ENCODE measurements at regions not wholly inside any gene's neighbourhood (a gene's known extent, or its start where the extent isn't known, plus 50 kb on each side); places are given as distances from the start of the nearest gene placed in this dataset.

DNA sequence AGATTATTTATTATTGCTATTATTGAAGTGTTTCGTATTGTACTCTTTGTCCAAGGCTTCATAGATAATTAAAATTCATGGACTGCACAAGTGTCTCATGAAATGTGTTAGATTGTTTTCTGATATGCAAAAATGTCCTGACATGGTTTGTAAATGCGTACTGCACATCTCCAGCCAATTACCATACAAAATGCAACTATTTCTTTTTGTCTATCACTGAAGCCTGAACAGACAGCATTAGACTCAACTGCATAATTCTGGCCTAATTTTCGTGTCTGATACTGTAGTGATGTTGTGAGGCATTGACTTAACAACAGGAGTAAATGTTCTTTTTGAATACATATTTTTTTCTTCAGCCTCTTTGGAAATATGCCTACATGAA lies 498.2 kb upstream of the CD180 start:
- DNase-seq (ENCODE audit: low spot score): no peak

DNA sequence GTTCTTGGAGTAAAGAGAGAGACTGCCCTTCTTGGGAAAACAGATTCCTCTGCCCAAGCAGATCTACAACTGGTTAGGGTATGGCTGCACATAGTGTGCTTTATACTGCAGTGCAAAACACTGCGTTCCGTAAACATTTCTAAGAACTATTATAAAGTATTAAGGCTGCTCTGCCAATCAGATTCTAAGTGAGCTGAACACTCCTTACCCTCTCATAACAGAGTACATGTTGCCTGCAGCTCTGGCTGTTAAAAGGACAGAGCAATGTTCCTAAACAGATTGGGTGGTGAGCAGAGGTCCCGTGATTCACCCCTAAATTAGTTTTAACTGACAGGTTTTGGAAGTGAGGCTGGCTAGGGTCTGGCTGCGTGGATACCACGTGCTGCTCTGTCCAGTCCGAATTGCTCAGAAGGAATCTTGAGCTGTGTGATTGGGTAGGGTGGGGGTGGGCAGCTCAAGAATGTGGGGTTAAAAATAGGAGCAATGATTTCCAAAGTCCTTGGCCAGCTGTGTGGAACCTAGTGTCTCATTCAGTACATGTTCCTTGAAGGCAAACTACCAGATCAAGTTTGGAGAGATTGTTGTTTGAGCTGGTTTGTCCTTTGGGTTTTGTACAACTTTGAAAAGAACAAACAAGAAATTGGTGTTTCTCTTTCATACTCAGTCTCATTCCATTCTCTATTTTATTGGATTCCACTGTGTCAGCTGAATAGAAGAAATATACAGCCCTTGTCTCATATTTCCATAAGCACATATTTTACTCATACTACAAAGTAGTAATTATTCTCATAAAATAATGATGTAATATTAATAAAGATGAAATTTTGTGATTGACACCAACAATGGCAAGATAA lies 497.6 kb upstream of the CD180 start:
- peak; percentile 16 for DNase-seq (ENCODE audit: low spot score)

DNA sequence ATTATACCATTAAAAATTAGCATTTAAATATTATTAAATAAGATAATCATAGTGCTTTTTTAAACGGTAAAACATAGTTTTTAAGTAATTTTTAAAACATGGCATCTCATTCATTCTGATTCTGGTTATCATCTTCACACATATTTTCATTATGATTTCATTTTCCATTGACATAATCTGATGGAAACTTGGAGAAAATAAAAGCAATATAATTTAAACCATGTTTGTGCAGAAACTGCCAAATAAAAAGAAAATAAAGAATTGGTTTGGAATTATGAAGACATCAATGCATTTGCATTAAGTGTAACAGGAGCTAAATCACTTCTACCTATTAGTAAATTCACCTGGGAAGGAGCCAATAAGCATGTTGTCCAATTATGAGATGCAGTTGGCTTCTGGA lies 490.1 kb upstream of the CD180 start:
- DNase-seq (ENCODE audit: low spot score): no peak

DNA sequence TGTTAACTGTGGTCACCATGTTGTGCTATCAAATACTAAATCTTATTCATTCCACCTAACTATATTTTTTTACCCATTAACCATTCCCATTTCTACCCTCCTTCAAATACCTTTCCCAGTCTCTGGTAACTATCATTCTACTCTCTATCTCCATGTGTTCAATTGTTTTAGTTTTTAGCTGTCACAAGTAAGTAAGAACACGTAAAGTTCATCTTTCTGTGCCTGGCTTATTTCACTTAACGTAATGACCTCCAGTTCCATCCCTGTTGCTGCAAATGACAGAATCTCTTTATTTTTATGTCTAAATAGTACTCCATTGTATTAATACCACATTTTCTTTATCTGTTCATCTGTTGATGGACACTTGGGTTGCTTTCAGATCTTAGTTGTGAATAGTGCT lies 485.1 kb upstream of the CD180 start:
- DNase-seq (ENCODE audit: low spot score): no peak

DNA sequence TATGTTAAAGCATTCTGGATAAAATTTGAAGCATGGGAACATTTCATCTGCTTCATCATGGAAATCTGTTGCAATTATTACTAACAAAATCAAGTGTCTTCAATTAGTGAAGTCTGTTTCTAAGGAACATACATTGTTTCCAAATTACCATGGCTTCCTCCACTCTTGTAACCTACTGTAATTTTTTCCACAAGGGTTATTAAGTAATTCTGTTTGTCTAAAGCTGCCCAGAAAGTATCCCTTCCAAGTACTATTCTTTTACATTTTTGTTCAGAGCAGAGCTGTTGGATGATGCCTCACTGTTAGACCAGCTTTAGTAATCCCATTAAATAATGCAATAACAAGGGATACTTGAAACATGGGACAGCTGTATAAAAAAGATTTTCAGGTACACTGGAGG lies 483.5 kb upstream of the CD180 start:
- DNase-seq (ENCODE audit: low spot score): no peak

DNA sequence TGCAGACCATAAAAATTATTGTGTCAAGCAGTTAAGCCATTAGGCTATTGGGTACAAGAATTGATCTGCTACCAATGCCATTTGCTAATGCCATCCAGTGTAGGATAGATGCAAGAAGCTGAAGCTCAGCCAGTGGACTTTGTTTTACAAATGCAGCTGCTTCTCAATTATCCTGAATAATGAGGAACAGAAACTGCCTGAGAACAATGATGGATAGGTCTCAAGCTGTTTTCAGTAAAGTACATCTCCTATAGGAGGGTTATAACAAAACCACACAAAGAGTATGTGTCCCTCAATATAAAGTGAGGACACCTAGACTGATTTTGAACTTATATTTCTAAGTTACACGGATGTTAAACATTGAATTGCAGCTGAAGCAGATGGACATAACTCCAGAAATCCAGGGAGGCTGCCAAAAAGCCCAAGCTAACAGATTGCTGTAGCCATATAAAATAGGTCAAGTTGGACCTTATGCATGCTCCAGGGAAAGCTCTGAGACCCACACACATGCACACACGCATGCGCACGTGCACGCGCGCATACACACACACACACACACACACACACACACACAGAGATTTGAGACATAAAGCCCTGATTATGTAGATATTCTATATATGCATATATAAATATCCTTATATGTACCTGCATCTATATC lies 482.7 kb upstream of the CD180 start:
- no peak for DNase-seq (ENCODE audit: low spot score)

DNA sequence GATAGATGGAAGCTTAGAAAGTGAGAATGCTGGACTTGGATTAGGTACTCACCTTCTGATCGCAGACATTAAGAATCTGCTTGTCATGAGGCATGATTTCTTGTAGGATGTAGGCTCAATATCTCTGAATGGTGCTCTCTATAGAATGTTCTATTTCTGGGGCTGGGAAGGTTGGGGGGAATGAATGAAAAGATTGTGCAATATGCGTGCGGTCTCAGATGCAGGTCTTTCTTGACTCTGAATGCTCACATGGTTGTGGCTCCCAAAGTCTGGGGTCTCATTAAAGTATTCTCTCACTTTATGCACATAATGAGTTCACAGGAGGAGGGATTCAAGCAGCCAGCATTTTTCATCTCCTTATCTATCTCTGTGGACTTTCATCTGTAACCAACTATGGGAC lies 482.0 kb upstream of the CD180 start:
- no peak for DNase-seq (ENCODE audit: low spot score)

DNA sequence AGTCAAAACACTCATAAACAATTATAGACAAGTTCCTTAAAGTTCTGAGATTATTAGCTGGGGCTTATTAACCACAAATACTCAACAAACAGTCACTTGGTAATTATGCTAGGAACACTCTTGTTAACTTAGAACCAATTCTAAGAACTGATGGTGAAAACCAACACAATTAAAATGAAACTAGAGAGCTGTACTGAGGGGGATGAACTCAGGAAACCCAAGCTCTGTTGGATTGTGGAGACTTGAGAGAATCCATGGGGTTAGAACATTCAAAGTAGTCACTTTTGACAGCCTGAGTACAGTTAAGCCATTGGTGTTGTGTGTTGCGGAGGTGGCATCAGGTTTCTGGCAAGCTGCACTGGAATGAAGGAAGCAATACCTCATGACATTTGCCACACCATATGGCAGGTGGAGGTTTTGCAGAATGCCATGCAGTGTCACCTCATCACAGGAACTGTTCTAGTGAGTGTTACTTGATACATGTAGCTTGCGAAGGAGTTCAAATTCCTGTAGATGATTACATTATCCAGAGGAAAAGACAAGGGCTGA lies 480.9 kb upstream of the CD180 start:
- no peak for DNase-seq (ENCODE audit: low spot score)

DNA sequence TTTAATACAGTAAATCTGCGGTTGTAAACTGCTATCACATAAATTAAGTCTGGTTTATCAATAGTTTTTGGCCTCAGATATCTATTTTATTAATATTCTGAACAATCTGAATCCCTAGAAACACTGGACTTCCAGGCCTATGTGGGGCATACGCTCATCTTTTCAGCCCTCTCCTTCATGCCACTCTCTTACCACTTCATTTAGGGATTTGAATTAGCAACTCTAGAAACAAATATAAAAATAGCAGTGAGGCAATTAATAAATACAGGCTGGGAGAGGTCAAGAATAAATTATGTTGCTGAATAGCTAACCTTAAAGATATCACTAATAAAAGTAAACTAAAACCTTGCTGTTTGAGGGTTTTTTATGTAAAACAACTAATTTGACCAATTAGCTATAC lies 480.3 kb upstream of the CD180 start:
- DNase-seq (ENCODE audit: low spot score): no peak

DNA sequence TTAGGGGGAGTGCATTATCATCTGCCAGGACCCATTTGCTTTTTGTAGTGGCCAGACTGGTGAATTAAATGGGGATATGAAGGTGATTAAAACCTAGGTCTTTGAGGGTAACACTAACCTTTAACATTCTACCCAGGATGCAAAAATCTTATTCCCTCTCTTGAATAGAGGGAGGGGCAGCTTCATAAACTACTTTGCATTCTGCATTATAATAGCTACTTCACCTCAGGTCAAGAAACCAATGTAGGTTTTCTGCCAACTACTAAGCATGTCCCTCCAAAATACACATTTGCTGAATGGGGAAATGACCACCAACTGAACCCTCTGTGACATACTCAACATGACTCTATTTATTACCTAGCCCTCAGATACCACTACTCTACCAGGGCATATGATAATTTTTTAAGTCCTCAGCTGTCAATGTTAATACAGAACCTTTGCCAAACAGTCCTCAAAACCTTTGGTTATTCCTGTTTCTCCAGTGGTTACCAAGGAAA lies 477.6 kb upstream of the CD180 start:
- DNase-seq (ENCODE audit: low spot score): no peak

DNA sequence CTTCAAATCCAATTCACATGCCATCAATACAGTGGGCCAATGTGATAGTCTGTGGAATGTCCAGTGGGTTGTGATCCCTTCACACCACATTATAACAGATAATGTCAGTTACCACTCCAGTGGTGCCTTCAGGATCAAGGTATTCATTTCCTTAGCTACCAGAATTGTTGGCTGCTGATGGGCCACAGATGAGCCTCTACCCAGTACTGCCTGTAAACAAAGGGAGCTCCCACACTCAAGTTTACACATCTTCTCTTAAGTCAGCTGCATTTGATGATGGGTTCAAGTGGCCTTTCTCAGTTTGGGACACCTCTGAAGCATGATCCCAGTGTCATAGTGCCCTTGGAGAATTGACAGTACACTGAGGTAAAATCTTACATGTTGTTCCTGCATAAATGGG lies 477.0 kb upstream of the CD180 start:
- no peak for DNase-seq (ENCODE audit: low spot score)

DNA sequence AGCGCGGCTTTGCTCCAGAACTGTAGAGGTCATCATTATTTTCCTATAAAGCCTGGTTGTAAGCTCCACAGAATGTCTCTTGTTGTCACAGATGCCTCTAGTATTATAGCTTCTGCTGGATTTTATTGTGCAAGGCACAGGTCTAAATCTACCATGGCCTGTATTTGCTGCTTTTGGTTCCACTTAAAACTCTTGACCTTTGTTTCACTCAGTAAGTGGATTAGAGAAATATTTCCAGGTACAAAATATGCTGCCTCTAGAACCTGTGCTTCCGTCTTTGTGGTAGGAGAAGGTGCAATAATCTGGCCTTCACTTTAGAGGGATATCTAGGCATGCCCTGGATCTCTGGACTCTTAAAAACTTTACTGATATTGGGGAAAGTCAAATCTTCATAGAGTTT lies 476.6 kb upstream of the CD180 start:
- no peak for DNase-seq (ENCODE audit: low spot score)

DNA sequence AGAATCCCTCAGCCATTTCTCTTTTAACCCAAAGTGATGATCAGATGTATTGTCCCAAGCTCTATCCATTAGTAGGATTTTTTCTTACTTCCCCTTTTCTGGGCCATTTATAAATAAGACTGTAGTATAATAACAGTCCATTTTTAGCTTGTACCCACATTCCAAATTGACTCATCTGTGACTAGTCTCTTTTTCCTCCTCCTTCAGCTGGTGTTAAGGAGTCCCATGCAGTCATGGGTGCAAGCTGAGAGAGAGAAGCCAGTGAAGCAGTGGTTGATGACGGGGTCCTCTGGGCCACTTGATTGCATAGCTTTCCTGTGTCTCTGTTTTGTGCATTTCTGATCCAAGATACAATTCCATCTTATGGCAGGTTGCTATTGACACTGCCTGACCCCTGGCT lies 476.0 kb upstream of the CD180 start:
- DNase-seq (ENCODE audit: low spot score): peak; percentile 38

DNA sequence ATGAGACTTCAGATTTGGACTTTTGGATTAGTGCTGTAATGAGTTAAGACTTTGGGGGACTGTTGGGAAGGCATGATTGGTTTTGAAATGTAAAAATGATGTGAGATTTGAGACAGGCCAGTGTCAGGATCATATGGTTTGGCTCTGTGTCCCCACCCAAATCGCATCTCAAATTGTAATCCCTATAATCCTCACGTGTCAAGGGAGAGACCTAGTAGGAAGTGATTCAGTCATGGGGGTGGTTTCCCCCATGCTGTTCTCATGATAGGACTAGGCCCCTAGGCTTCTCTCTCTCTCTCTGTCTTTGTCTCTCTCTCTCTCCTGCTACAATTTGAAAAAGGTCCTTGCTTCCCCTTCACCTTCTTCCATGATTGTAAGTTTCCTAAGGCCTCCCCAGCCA lies 473.3 kb upstream of the CD180 start:
- DNase-seq (ENCODE audit: low spot score): no peak

DNA sequence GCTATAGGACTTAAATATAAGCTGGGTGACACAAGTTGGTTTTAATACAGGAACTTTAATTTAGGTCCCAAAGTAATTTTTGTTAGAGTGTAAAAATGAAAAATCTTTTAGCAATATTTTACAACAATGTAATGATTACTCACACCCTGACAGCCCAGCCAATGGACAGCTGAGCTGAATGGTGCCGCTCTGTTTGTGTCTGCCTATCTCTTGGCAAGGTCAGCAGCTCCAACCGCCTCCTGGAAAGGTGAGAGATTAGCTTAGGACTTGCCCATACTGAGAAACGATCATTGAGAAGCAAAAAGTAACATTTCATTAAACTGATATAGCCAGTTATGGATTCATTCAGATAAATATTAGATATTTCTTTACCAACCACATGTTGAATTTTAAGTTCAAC lies 463.6 kb upstream of the CD180 start:
- DNase-seq (ENCODE audit: low spot score): no peak

DNA sequence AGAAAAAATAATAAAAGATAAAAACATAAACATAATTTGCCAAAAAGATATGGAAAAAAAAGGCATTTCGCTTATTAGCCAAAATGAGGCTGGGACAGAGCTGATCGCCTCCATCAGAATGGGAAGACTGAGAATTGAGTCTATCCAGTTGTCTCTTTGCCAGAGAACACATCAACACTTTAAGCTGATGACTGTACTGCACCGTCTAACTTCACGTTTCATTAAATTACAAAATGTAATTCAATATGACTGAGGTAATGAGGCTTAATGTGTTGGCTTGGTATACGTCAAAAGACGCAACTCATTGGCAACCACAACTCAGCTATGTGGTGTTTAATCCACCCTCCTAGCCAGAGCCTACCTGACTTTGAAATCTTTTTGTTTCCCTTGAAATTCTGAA lies 462.7 kb upstream of the CD180 start:
- no peak for DNase-seq (ENCODE audit: low spot score)

DNA sequence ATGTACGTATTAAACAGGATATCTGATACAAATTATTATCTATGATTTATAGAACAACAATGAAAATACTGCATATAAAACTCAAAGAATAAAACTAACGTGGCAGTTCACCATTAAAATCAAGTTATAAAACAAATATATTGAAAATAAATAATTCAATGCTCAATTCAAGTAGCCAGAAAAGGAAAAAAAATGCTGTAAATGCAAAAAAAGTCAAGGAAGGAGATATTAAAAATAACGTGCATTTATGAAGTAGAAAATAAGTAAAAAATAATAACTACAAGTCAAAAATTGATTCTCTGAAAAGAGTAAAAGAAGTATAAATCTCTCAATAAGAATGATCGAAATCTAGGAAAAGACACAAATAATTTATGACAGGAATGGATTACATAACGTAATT lies 460.5 kb upstream of the CD180 start:
- DNase-seq (ENCODE audit: low spot score): no peak

DNA sequence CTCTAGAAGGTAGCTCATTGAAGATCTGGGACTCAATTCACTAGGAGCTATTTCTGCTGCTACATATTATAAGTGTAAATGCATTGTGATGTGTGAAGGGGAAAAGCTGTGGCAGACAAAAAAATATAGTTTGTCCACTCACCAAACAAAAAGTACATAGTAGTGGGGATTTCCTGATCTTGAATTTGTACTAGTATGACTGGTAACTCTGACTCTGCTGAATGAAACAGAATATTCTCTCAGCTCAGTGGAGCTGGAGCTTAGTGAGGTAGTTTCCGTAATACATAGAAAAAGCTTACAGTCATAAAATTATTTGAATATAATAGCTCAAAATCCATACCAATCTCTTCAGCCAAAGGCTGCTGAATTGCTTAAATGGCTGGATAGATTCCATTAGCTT lies 455.6 kb upstream of the CD180 start:
- no peak for DNase-seq (ENCODE audit: low spot score)

DNA sequence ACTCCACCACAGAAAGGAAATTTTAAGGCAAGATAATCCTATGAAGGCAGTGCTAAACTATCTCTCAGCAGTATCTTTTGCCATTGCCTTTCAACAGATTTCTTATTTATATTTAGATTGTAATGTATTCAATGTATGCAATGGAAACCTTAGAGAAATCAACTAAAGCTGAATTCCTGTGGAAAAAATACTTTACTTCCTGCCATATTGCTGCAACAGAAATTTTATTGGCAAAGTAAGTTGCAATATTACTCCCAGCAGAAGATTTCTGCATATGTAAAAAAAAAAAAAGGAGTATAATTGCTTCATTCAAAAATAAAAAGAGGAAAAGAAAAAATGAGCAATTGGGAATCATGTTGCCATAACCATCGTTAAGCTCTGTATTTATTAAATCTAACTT lies 454.6 kb upstream of the CD180 start:
- DNase-seq (ENCODE audit: low spot score): no peak

DNA sequence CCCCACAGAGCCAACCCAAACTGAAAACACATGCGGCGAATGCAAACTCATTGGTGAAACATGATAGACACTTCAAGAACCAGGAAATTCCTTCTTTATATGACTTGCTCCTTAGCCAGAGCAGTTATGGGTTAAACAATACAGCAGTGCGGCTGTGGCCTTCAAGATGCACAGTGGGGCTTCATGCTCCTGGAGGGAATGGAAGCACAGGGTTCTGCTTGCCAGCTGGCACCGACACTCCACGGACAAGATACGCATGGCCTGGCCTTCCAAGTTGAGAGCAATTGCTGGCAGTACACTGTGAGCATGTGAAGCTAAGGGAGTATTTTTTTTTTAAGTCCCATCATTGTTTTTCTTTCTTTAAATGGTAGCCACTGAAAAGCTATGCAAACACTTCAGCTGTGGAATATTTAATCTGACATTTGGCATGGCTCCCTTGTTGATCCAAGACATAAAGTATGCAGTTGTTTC lies 451.6 kb upstream of the CD180 start:
- DNase-seq (ENCODE audit: low spot score): peak; percentile 41

DNA sequence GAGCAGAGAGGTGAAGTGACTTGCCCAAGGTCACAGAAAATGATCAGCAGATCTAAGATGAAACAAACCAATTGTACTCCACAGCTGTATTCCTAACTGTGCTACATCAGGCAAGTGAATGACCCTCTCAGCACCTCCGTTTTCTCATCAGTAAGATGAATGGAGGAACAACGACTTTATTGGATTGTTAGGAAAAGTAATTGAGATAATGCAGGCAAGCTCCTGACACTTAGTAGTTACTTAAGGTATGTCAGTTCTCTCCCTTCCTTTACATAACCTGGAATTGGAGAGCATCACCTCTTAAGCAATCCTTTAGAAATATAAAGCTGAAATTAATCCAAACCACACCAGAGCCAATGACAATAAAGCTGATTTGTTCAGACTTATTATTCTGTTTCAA lies 451.2 kb upstream of the CD180 start:
- DNase-seq (ENCODE audit: low spot score): no peak

DNA sequence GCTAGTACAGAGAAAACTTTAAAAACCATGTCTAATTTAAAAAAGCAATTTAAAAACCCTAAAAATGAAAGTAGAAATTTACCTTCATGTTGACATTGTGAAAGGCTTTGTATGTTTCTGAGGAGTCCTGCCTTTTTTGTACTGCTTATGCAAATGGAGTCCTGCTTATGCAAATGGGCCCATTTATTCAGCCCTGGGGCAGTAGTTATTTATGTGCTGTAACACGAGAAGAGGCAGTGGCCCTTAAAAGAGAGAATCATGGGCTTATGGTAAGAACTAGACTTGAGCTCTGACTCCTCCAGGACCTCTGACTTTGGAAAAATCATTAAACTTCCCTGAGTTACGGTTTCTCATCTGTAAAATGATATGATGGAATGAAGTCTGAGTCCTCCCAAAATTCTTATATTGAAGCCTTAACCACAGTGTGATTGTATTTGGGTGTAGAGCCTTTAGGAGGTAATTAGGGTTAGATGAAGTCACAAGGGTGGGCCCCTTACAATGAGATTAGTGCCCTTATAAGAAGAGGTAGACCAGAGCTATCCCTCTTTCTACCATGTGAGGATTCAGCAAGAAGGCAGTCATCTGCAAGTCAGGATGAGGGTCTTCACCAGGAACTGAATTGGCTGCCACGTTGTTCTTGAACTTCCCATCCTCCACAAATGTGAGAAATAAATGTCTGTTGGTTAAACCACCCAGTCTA lies 447.8 kb upstream of the CD180 start:
- DNase-seq (ENCODE audit: low spot score): no peak

DNA sequence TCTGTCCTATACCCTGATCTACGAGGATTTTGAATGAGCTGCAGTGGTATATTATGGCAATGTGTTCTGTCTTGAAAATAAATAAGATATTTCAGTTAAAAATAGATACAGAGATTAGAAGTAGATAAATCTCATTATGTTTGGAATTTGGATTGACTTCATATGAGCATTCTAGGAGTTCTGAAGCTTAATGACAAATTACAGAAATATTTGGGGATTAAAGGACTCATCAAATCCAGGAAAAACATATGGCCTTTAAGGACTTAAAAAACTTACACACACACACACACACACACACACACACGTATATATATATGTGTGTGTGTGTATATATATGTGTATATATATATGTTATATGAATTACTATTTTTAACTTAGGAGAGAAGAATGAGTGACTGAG lies 446.9 kb upstream of the CD180 start:
- DNase-seq (ENCODE audit: low spot score): no peak

All from kidney tubule cell (primary cell).